Psoas muscle (tissue), 7 donors: ENCODE measurements at regions not wholly inside any gene's neighbourhood (a gene's known extent, or its start where the extent isn't known, plus 50 kb on each side); places are given as distances from the start of the nearest gene placed in this dataset.
A peak's percentile ranks its signal among the peaks of the same experiment; 100 is the strongest.
"Not testable (repeated sequence)": the region's sequence is repeated elsewhere in the genome, so short reads cannot be mapped to it uniquely, and the experiment has no call there.

ENCODE experiments used
- ATAC-seq, 4 donors: fragments of 200-7000 bp; cut with Tn5 transposase; one replicate each; pipeline ENCODE4 v1.9.1; 2020; ENCODE audit warnings: moderate library complexity in 3 of 4, mild to moderate bottlenecking in 2 of 4
- DNase-seq, 2 donors: peaks; one replicate each; pipeline ENCODE4 v3.0.0-alpha.2; 2020
- H3K27ac ChIP-seq: fragments of 200-600 bp; one replicate; pipeline ENCODE4 v1.8.0; 2022
- H3K27me3 ChIP-seq, 3 donors: fragments of 200-600 bp in 1 of 3; one replicate each; pipeline versions ENCODE4 v1.6.1 to v1.8.0; 2013 to 2022; ENCODE audit warnings: low read length in 2 of 3, mild to moderate bottlenecking in 2 of 3, moderate library complexity in 1 of 3; ENCODE audit not compliant: insufficient read depth in 3 of 3
- H3K36me3 ChIP-seq, 2 donors: fragments of 200-600 bp in 1 of 2; one replicate each; pipeline versions ENCODE4 v1.6.1 to v1.8.0; 2013 to 2022; ENCODE audit warnings: low read depth in 1 of 2, mild to moderate bottlenecking in 1 of 2, moderate library complexity in 1 of 2; ENCODE audit not compliant: insufficient read depth in 1 of 2
- H3K4me1 ChIP-seq: fragments of 200-600 bp; one replicate; pipeline ENCODE4 v1.8.0; 2022
- H3K4me3 ChIP-seq: fragments of 200-600 bp; one replicate; pipeline ENCODE4 v1.8.0; 2022; ENCODE audit warnings: mild to moderate bottlenecking
- H3K9me3 ChIP-seq: fragments of 200-600 bp; one replicate; pipeline ENCODE4 v1.8.0; 2022
- WGBS, 3 donors: extraction: QIAGEN DNeasy Blood & Tissue Kit; methylation state at CpG; one replicate each; pipeline versions ENCODE4 v1.1.6 to v1.1.7; 2013; 5-methylcytosine and 5-hydroxymethylcytosine counted together
- intact Hi-C, 2 donors: fragments of 100-400 bp; cut with DNase I; formaldehyde crosslinking; loops; one replicate each; pipeline versions ENCODE4 v1.11.0 to v1.14.2; 2022
- TF ChIP-seq, protein P1 (sequence below): fragments of 200-600 bp; IDR thresholded peaks from one replicate; pipeline ENCODE4 v1.8.0; 2022; ENCODE audit warnings: antibody characterized with exemption
- donor health status: healthy with polysubstance abuse.
- donor health status: DM: no; HTN: no; CAD: no; lungs with moderate emphysema.
- donor health status: Bipolar disorder and iron deficiency.
- donor health status: healthy.
- donor health status: DM: yes; HTN: yes; CAD: no.
- donor health status: DM: no; HTN: no; CAD: no.
- donor health status: DM: yes; HTN: yes; CAD: no.

DNA sequence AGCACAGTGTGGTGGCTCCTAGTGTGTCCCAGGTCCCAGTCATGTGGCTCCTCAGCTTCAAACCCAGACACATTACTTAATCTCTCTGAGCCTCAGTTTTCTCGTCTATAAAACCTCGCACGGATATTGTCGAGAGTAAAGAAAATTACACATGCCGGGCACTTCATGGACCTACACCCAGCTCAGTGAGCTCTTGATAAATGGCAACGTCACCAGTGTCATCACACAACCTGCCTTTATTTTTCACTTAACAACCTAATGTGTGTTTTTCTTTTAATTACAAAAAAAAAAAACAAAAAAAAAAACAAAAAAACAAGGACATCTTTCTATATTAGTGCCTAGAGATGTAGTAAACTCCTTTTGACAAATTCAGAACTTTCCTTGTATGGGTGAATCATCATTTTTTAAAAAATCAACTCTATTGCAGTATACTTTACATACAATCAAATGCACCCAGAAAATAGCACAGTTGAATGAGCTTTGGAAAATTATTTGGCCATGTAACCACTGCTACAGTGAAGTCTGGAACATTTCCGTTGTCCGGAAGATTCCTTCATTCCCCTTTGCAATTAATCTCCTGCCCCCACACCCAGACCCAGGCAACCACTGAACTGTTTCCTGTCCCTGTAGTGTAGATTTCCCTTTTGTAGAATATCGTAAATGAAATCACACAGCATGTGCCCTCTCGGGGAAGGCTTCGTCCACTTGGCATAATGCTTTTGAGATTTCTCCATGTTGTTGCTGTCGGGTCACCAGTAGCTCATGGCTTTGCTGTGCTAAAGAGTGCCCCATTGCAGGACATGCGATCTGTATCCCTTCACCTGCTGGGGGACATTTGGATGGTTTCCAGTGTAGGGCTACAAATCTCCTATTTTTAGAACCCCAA lies 100.4 kb upstream of the LARP1 start:
- ATAC-seq (peak; percentile 31 to 58 (median 44)), DNase-seq (no peak)
- H3K4me3 ChIP-seq, result peak overlapping the region; percentile 11
- no peaks in the 10 kb centered on the region for H3K27me3 ChIP-seq
- intact Hi-C loops, result no loop called here
- TF ChIP-seq, protein P1, sequence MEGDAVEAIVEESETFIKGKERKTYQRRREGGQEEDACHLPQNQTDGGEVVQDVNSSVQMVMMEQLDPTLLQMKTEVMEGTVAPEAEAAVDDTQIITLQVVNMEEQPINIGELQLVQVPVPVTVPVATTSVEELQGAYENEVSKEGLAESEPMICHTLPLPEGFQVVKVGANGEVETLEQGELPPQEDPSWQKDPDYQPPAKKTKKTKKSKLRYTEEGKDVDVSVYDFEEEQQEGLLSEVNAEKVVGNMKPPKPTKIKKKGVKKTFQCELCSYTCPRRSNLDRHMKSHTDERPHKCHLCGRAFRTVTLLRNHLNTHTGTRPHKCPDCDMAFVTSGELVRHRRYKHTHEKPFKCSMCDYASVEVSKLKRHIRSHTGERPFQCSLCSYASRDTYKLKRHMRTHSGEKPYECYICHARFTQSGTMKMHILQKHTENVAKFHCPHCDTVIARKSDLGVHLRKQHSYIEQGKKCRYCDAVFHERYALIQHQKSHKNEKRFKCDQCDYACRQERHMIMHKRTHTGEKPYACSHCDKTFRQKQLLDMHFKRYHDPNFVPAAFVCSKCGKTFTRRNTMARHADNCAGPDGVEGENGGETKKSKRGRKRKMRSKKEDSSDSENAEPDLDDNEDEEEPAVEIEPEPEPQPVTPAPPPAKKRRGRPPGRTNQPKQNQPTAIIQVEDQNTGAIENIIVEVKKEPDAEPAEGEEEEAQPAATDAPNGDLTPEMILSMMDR, result no peak
- 41 to 63% (median 45%) methylated on average over 13 of the region's 13 CpGs for whole genome bisulfite sequencing, 3 donors
- H3K9me3 ChIP-seq, result no peaks in the 10 kb centered on the region
- H3K4me1 ChIP-seq, result peaks cover 13% of the 10 kb centered on the region
- H3K27ac ChIP-seq, result peak overlapping the region; percentile 48
- no peaks in the 10 kb centered on the region for H3K36me3 ChIP-seq

DNA sequence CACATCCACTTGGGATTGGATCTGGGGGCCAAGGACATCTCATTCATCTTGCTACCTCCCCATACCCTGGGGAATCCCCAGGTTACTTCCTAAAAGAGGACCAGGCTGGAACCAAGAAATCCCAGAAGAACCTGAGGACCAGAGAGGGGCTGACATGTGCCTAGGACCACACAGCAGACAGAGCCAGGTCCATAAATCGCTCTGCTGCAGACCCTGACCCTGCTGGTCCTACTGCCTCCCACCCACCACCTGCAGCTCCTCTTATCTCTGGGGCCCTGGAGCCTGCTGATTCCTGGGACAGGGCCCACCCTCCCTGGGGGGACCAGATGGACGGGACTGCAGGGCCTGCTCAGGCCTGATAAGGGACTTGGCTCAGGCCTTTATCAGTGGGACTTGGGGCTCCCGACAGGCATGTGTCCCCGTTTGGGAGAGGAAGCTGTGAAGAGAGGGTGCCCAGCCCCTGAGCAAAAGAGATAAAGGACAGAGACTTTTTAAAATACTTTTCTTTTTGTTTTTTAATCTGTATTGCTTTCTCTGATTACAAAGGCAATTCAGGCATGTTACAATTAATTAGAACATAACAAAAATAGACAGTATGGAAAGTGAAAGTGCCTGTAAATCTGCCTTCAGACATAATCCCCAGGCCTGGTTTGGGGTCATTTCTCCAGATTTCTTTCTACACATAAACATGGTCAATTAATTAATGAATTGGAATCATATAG lies 101.3 kb upstream of the LARP1 start:
- Histone ChIP-seq H3K27me3 (no peaks in the 10 kb centered on the region), H3K4me3 (peak overlapping the region; percentile 11), H3K4me1 (peaks cover 15% of the 10 kb centered on the region), H3K9me3 (no peaks in the 10 kb centered on the region), H3K36me3 (no peaks in the 10 kb centered on the region), H3K27ac (peak overlapping the region; percentile 48)
- intact Hi-C loops, result no loop called here
- 49 to 56% (median 51%) methylated on average over 4 of the region's 4 CpGs for WGBS, 3 donors
- no peak for ATAC-seq
- no peak for DNase-seq
- TF ChIP-seq, protein P1, result no peak

DNA sequence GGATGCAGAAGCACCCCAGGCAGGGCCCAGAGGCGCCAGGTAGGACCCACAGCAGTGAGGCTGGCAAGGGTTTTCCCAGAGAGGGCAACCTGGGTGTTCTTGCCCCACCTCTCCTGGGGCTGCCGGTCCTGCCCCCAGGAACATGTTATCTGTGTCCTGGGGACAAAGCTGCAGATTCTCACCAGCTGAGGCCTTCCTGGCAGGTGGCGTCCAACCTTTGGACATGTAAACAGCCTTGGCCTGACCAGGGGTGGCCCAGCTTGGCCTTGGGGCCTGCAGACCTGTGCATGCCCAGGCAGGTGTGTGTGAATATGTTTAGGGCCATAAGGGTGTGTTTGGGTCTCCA lies 101.8 kb upstream of the LARP1 start:
- TF ChIP-seq, protein P1, result no peak
- ATAC-seq (no peak), DNase-seq (no peak)
- Histone ChIP-seq H3K27ac (no peak overlapping the region), H3K4me3 (no peak overlapping the region), H3K27me3 (no peaks in the 10 kb centered on the region), H3K4me1 (peaks cover 17% of the 10 kb centered on the region), H3K9me3 (no peaks in the 10 kb centered on the region), H3K36me3 (no peaks in the 10 kb centered on the region)
- 87 to 100% (median 89%) methylated on average over 3 of the region's 3 CpGs for WGBS, 3 donors
- intact Hi-C loops, result no loop called here

- no peaks in the 10 kb centered on the region for H3K27me3 ChIP-seq
- ATAC-seq (no peak), DNase-seq (no peak)
- H3K9me3 ChIP-seq, result no peaks in the 10 kb centered on the region
- WGBS, 3 donors, result 76 to 88% (median 78%) methylated on average over 5 of the region's 5 CpGs
- no peak overlapping the region for H3K4me3 ChIP-seq
- intact Hi-C loops, result no loop called here
- H3K4me1 ChIP-seq, result peaks cover 18% of the 10 kb centered on the region
- H3K36me3 ChIP-seq, result no peaks in the 10 kb centered on the region
- TF ChIP-seq, protein P1, result no peak
- H3K27ac ChIP-seq, result no peak overlapping the region
These were observed 102.3 kb upstream of the LARP1 start for GRCh38 chr5:154652746-154653417.

- H3K4me1 ChIP-seq, result peaks cover 24% of the 10 kb centered on the region
- H3K36me3 ChIP-seq, intact Hi-C loops, H3K4me3 ChIP-seq, H3K27me3 ChIP-seq, H3K9me3 ChIP-seq, DNase-seq, ATAC-seq, H3K27ac ChIP-seq: not testable (repeated sequence)
- WGBS, 3 donors, result 90 to 93% (median 92%) methylated on average over 5 of the region's 5 CpGs
These were observed 103.4 kb upstream of the LARP1 start for GRCh38 chr5:154651795-154652194.
